G401.6 (cell line): ENCODE measurements at regions not wholly inside any gene's neighbourhood (a gene's known extent, or its start where the extent isn't known, plus 50 kb on each side); places are given as distances from the start of the nearest gene placed in this dataset.

ENCODE experiments used
- FAIRE-seq: peaks from 2 replicates; lab custom pipeline; 2012; peaks lifted over from hg19 to GRCh38; lab: Jason Lieb, UNC

GRCh38 chr6:153787341-153787606 lies 251.8 kb upstream of the OPRM1 start:
- no peak for FAIRE-seq

DNA sequence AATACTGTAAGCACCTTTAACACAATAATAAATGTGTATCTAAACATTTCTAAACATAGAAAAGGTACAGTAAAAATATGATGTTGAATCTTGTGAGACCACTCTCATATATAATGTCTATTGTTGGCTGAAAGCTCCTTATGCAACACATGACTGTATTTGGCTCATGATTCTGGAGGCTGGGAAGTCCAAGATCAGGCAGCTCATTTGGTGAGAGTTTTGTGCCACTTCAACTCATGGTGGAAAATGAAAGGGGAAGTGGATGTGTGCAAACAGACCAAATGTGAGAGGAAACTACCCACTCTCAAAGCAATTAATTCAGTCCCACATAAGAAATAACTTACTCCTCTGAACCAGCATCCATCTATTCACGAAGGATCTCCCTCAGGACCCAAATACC lies 257.7 kb upstream of the OPRM1 start:
- FAIRE-seq: no peak

- no peak for FAIRE-seq
These were observed 259.0 kb upstream of the OPRM1 start for GRCh38 chr6:153780011-153780410.

DNA sequence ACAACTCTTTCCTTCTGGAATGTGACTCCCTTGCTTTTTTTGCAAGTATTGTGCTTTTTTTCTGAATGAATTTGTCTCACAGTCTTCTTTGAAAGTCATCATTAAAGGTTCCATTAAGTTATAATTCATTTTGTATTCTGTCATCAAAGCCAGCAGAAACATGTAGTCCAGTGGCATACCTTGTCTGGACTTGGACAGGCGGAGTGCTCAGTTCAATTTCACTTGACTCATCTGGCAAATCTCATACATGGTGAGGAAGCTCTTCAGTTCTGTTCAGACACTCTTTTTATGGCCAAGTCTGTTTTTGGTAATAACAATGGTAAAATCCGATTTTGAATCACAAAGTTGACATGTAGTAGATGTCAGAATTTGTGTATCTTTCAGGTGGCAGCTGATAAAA lies 260.8 kb upstream of the OPRM1 start:
- FAIRE-seq: no peak

DNA sequence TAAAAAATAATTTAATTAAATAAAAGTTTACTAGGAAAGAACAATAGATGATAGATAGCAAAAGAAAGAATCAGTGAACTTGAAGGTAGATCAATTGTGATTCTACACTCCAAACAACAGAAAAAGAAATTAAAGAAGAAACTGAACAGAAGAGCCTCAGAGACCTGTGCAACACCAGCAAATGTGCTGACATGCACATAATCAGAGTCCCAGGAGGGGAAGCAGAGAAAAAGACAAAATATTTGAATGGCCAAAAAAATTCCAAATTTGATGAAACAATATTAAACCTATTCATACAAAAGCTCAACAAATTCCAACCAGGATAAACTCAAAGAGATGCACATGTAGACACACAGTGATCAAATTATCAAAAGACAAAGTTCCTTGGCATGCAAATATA lies 267.5 kb upstream of the OPRM1 start:
- FAIRE-seq: no peak

DNA sequence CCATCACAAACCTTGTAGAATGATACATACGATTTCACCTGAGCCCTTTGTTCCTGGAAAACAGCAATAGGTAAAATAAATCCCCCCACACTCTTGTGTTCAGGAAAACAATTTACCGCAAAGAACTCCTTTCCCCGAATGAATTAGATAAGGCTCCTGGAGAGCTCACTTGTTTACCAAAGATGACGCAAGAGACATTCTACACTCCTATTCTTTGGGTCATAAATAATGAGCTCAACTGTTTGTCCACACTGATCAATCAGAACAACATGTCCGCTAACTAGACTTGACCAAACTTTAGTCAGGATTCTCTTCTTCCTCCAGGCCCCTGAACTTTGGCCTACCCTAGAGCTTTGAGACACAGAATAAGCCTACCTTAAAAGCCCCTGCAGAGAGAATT lies 271.9 kb upstream of the OPRM1 start:
- no peak for FAIRE-seq

GRCh38 chr6:153758516-153758915 lies 280.5 kb upstream of the OPRM1 start:
- no peak for FAIRE-seq

GRCh38 chr6:153735761-153736160 lies 303.3 kb upstream of the OPRM1 start:
- no peak for FAIRE-seq

DNA sequence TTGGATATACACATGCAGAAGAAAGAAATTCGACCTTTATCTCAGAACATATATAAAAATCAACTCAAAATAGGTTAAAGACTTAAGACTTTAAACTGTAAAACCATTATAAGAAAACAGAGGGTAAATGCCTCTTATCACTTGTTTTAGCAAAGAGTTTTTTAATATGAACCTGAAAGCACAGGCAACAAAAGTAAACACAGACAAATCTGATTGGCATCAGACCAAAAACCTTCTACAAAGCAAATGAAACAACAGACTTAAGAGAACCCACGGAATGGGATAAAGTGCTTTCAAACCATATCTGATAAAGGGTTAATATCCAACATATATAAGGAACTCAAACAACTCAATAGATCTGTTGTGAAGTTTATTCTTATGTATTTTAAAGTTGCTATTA lies 309.9 kb upstream of the OPRM1 start:
- no peak for FAIRE-seq

GRCh38 chr6:153727885-153728284 lies 311.2 kb upstream of the OPRM1 start:
- FAIRE-seq: no peak

DNA sequence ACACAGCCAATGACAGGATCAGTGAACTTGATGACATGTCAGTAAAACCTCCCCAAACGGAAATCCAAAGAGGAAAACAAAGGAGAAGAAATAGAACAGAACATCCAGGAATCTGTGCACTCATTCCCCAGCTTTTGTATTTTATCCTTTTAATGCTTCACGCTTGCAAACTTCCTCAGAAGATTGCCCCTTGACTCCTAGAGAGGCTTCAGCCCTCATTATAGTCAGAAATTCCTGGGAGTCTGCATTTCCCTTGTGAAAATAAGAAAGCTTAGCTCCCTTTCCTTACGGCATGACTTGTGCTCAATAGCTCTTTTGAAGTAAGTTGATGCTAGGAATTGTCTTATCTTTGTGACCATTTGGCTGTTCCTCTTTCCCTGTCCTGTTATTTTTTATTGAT lies 313.6 kb upstream of the OPRM1 start:
- no peak for FAIRE-seq

- no peak for FAIRE-seq
These were observed 318.3 kb upstream of the OPRM1 start for GRCh38 chr6:153720732-153721131.

- no peak for FAIRE-seq
These were observed 333.6 kb upstream of the OPRM1 start for GRCh38 chr6:153705429-153705828.

DNA sequence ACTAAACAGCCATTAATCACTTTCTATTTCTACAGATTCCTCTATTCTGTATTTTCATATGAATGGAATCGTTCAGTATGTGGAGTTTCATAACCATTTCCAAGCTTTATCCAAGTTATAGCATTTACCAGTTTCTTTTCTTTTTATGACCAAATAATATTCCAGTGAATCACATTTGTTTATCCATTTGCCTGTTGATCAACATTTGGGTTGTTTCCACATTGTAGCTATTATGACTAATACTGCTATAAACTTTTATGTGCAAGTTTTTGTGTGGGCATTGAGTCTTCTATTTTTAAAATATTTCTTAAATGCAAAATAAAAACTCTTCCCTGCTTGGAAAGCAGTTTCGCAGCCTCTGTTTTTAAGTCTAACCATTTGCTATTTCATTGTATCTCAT lies 336.4 kb upstream of the OPRM1 start:
- FAIRE-seq: no peak

- no peak for FAIRE-seq
These were observed 340.4 kb upstream of the OPRM1 start for GRCh38 chr6:153698637-153699036.

DNA sequence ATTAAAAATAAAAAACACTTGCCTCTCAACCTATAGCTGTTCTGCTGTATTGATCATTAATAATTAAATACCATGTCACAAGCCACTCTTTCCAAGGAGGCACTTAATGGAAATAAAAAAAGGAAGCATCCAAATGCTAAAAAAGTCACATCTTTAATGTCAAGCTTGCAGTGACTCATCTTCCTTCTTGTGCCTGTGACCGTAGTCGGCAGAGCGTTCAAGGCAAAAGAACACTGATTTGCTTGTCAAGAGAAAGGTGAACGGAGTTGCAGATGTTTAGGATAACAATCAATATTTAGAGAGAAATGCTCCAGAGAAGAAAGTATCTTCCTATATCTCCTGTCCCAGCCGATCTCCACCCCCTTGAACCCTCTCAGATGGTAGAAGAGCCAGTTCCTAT lies 341.0 kb upstream of the OPRM1 start:
- no peak for FAIRE-seq

DNA sequence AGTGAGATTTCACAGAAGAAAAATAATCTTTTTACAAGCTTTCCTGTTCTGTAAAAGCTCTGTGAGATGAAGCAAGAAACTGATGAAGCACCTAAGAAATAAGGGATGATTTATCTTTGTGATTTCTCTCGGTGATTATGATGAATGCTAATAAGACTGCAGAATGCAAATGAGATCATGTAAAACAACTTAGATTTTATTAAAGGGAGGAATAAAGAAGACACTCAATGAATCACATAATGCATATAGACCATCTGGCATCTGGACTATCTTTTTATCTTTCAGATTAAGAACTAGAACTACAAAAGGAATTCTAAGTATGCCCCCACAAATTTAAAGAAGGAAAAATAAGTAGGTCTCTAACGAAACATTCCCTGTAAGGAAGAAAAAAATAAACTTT lies 361.5 kb upstream of the OPRM1 start:
- no peak for FAIRE-seq

GRCh38 chr6:153673750-153674149 lies 365.3 kb upstream of the OPRM1 start:
- peak; percentile 30 for FAIRE-seq

GRCh38 chr6:153673225-153673624 lies 365.8 kb upstream of the OPRM1 start:
- FAIRE-seq: no peak

DNA sequence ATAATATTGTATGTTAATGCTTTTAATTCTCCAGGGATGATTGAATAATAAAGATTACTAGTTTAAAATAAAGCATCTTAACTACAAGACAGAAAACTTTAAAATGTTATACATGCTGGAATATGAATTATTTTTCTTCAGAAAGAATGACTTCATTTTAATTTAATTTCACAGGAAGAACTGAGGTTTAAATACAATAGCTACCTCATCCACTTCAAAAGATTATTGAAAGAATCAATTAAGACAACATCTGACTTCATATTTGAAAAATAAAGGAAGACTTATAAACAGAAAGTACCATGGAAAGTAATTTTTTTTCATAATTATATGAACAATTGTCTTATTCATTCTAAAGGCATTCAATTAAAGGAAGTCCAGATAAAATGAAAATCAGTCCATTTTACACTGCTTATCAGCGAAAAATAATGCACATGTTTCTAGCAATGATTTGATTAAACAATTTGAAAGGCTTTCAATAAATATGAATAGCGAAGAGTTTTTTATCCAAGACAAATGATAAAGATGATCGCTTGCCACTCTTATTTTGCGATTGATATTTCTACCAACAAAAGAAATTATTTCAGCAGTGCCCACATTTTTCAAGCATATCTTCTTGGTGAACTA lies 368.5 kb upstream of the OPRM1 start:
- no peak for FAIRE-seq

DNA sequence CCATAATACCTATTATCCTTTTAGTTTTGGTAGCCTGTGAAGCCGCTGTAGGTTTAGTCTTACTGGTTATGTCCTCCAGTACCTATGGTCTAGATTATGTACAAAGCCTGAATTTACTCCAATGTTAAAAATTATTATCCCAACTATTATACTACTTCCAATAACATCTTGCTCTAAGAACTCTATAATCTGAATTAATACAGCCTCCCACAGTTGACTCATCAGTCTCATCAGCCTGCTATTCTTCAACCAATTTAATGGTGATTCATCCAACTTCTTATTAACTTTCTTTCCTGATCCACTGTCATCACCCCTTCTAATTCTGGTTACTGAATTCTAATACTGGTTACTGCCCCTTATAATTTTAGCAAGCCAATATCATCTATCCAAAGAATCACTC lies 370.3 kb upstream of the OPRM1 start:
- no peak for FAIRE-seq

GRCh38 chr6:153662982-153663381 lies 376.1 kb upstream of the OPRM1 start:
- no peak for FAIRE-seq

GRCh38 chr6:153645326-153645725 lies 393.7 kb upstream of the OPRM1 start:
- FAIRE-seq: no peak

GRCh38 chr6:153644000-153644399 lies 395.0 kb upstream of the OPRM1 start:
- FAIRE-seq: no peak

GRCh38 chr6:153634416-153634815 lies 404.6 kb upstream of the OPRM1 start:
- FAIRE-seq: no peak
